ENCODE measurements at regions not wholly inside any gene's neighbourhood (a gene's known extent, or its start where the extent isn't known, plus 50 kb on each side); places are given as distances from the start of the nearest gene placed in this dataset.

GRCh38 chr6:88246654-88247053 is 80.5 kb upstream of the CNR1 start:
- no peak for TF ChIP-seq RAD51 (IDR thresholded peaks at IDR 0.05; ENCODE audit: borderline replicate concordance)
- TF ChIP-seq TCF7L2 (IDR thresholded peaks at IDR 0.05; ENCODE audit: low read depth, low read length) = no peak
